AG09319 (cell line): ENCODE measurements at regions not wholly inside any gene's neighbourhood (a gene's known extent, or its start where the extent isn't known, plus 50 kb on each side); places are given as distances from the start of the nearest gene placed in this dataset.
"Not testable (repeated sequence)": the region's sequence is repeated elsewhere in the genome, so short reads cannot be mapped to it uniquely, and the experiment has no call there.

Source experiments
- DNase-seq: peaks from one replicate; pipeline ENCODE4 v3.0.0-alpha.2; 2010; ENCODE audit warnings: low read depth; ENCODE audit errors: extremely low read depth
- CTCF ChIP-seq: IDR thresholded peaks from 2 replicates; pipeline ENCODE4 v1.5.1; 2011; ENCODE audit warnings: low read depth, mild to moderate bottlenecking, inconsistent platforms, low read length, moderate library complexity

- no peak for DNase-seq
- no peak for TF ChIP-seq CTCF
Measured at GRCh38 chr6:103719545-103719944, 1140.2 kb downstream of the HACE1 start.

- no peak for DNase-seq
- TF ChIP-seq CTCF: no peak
Measured at GRCh38 chr6:103715269-103715668, 1144.5 kb downstream of the HACE1 start.

GRCh38 chr6:103709236-103709635 lies 1150.5 kb downstream of the HACE1 start:
- not testable (repeated sequence) for DNase-seq

DNA sequence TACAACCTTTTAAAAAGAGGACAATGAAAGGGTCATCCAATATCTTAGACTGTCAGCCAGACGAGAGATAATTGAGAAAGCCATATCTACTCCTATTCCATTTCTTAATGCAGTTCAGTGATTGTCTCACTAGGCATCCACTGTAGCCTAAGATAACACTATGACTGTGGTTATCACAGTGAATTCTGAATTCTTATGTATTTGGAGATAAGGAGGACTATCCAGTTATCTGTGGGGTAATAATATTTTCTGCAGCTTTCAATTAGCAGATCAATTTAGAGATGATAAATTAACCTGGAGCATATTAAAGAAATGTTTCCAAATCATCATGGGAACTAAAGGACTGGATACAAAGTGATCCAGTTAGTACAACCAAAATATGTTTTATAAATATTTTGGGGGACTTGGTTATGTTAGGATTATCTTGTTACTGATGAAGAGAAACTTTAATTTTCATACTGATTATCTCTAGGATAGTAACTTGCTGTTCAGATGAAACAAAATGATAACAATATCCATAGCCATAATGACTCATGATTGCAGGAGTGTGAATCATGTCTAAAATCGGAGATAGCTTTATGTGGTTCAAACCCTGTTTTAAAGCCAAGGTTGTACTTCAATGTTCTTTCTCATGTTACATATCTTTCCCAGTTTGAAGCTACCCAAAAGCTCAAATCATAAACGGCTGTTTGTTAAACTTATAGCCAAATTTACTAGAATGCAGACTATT lies 1152.0 kb downstream of the HACE1 start:
- DNase-seq: no peak
- TF ChIP-seq CTCF: no peak

- no peak for TF ChIP-seq CTCF
- DNase-seq: no peak
Measured at GRCh38 chr6:103699769-103700168, 1160.0 kb downstream of the HACE1 start.

DNA sequence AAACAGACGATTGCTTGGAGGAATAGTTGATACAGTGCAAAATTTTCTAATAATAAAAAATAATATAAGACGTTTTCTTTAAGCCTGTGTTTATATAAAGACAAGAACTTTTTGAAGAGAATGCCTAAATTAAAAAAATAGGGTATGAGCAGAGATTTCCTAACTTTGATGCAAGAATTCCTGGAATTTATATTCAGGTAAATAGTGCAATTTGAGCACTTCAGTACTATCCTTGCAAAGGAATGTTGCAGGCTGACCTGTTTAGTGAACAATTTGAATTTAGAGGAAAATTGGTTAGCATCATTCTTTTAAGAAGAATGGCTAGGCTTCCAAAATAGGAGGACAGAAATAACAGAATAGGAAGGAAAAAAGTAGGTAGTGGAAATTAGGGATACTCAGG lies 1172.3 kb downstream of the HACE1 start:
- DNase-seq: no peak
- no peak for TF ChIP-seq CTCF

DNA sequence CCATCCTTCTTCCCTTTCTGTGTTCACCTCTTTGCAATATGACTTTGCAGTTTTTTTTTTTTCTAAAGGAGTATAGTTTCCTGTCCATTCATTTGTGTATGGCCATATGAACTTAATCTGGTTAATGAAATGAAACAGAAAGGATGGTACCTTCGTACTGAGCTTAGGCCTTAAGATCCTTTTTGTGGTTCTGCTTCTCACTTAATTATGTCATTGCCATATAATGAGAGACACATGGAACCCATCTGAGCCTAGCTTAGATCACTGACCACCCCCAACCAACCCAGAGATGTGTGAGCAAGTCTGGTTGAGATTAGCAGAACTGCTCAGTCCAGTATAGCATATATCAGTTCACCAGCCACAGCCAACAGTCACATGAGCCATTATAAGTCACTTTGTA lies 1179.6 kb downstream of the HACE1 start:
- TF ChIP-seq CTCF: no peak
- DNase-seq: no peak

GRCh38 chr6:103677290-103677689 lies 1182.4 kb downstream of the HACE1 start:
- DNase-seq: no peak
- TF ChIP-seq CTCF: no peak
